HG02981 (cell line): ENCODE measurements at regions not wholly inside any gene's neighbourhood (a gene's known extent, or its start where the extent isn't known, plus 50 kb on each side); places are given as distances from the start of the nearest gene placed in this dataset.
A peak's percentile ranks its signal among the peaks of the same experiment; 100 is the strongest.
"Not testable (repeated sequence)": the region's sequence is repeated elsewhere in the genome, so short reads cannot be mapped to it uniquely, and the experiment has no call there.

Experiments
- ATAC-seq: cut with Tn5 transposase; IDR thresholded peaks from one replicate; pipeline ENCODE4 v1.9.1; 2021; ENCODE audit warnings: mild to moderate bottlenecking, moderate library complexity; ENCODE audit not compliant: unreplicated experiment

DNA sequence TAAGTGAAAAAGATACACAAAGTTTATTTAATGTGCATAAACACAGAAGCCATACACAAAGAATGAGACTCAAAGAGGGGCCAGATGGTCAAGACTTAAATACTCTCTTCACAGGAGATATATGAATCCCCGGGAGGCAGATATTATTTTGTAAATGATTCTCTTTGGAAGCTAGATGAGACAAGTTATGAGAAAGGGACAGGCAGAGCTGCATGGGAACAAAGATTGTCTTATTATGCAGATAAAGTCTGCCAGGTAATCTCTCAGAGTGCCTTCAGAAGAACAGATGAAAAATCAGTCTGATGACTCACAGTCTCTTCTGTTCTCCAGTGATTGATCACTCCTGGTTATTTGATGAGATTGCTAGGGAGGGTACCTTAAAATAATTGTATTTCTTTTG, 89.0 kb downstream of the NAF1 start:
- no peak for ATAC-seq

DNA sequence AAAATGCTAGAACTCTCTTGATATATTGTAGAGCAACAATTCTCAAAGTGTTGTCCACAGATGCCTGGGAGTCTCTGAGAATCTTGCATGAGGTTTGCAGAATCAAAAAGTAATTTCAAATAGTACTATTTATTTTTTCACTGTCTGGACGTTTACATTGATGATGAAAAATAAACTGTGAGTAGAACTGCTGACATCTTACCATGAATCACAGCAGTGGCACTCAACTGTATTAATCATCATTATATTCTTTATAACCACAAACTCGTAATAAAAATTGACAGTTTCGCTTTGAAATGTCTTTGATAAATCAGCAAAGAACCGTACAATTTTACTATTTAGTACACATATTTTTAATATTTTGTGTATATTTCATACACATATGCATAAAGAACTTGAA, 94.5 kb downstream of the NAF1 start:
- ATAC-seq, result no peak

DNA sequence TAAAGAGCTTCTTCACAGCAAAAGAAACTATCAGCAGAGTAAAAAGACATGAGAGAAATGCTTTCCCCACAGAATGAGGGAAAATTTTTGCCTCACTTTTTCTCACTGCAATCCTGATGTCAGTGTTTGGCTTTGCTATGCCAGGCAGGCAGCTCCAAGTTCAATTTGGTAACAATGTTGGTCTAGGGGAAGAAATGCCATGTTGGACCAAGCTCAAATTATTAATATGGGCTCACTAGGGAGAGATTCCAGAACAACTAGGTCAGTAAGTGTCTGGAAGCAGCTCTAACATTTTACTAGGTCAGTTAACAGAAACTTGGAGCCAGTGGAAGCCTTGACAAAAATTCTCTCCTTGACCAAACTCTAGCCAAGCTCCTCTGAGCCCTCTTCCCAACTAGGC, 95.4 kb downstream of the NAF1 start:
- ATAC-seq, result no peak

- no peak for ATAC-seq
Observed at GRCh38 chr4:163070023-163070422, 96.7 kb downstream of the NAF1 start.

GRCh38 chr4:163063891-163064290, 102.8 kb downstream of the NAF1 start:
- ATAC-seq, result no peak

DNA sequence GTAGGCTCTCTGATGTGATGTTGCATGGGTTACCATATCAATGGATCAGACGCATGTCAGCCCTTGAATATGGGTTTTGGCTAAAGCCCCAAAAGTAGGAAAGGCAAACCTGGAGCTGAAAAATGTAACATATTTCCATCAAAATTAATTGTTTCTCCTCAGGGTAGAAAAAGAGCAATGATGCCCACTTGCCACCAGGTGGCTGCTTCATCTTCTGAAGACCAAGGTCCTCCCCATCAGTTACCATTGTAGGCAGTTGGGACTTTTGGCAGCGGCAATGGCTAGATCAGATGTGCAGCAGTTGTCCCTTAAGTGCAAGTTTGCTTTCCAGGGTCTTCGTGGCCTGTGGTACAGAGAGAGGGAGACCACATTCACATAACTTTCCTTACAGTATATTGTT, 118.2 kb downstream of the NAF1 start:
- ATAC-seq, result peak; percentile 81

DNA sequence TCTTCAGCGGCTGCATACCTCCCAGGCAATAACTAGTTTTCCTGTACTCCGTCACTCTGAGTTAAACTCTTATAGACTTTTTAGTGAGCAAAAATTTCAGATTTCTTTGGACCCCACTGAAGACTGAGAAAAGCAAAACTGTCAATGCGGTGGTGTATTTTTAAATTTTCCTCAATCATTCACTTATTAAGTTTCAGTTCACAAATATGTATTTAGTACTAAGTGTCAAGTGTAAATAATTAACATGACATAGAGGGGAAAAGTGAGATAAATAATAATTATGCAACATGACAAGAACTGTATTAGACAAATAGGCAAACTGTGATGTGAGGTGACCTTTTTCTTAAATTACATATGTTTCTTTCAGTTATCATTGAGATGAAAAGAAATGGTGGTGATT, 124.4 kb downstream of the NAF1 start:
- peak; percentile 82 for ATAC-seq

GRCh38 chr4:163017135-163017534, 149.6 kb downstream of the NAF1 start:
- ATAC-seq, result no peak

DNA sequence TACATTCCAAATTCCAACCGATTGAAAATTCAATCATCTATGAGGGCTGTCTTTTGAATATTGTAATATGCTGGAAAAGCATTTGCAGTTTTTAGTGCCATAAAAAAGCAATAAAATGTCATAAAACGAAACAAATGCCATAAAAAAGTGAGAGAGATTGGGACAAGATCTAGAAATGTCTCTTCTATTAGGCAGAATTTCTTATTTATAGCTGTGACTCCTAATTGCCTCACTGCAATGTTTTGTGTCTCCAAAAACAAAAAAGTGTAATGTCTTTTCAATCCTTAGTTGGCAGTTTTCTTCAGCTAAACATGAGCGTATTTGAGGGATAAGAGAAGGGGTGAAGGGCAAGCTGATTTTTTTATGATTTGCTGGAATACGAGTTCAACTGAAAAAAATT, 153.9 kb downstream of the NAF1 start:
- no peak for ATAC-seq

- no peak for ATAC-seq
Observed at GRCh38 chr4:163003979-163004378, 162.7 kb downstream of the NAF1 start.

DNA sequence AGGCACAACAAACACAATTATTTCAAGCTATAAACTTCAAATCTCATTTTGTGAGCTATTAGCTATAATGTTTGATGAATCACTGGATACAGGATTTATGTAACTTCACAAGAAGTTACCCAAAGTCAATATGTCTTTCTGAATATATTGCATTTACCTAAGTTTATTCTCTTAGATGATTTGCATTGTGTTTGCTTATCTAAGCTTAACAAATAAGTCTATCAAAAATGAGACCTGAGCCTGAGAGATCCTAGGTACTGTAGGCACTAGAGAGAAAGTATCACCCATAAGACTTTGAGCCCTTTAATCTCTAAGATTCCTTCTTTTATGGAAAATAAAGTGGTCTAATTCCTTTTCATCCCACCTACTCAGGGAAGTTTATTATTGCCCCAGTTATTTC, 178.2 kb downstream of the NAF1 start:
- no peak for ATAC-seq

- no peak for ATAC-seq
Observed at GRCh38 chr4:162985131-162985530, 181.6 kb downstream of the NAF1 start.

DNA sequence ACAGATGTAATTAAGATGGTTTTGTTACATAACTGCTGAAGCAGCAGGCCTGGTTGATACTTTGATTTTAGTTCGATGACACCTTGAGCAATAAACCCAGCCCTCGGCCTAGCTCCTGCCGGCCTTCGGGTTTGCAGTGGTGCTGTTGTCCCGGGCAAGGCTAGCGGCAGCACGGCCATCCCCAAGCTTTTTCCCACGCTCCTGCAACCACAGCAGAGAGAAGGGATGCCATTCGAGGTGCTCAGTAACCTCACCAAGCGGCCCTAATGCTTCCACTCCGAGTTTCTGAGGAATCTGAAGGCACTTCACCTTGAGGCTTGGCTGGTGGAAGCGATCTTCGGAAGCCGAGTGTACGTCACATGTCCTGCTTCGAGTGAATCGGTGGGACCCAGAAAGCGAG, 182.1 kb downstream of the NAF1 start:
- no peak for ATAC-seq

DNA sequence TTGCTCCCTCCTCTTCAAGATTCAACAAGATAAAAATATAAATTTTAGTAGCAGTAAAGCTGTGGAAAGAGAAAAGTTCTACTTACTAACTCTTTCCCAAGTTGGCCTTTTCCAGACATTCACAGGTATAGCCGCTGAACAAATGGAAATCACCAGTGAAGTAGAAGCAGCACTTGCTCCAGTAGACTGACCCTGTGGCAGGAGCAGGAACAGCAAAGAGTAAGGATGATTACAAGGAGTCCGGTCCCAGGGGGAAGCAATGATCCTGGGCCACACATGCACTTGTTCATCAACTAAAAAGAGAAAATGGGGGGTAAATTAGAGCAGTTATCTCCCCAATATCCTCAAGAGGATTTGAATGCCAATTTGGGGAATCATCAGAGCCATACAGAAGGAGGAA, 184.9 kb downstream of the NAF1 start:
- ATAC-seq, result no peak

GRCh38 chr4:162978398-162978797, 188.3 kb downstream of the NAF1 start:
- no peak for ATAC-seq

GRCh38 chr4:162977788-162978187, 188.9 kb downstream of the NAF1 start:
- no peak for ATAC-seq

- ATAC-seq, result no peak
Observed at GRCh38 chr4:162972661-162973330, 193.9 kb downstream of the NAF1 start.

DNA sequence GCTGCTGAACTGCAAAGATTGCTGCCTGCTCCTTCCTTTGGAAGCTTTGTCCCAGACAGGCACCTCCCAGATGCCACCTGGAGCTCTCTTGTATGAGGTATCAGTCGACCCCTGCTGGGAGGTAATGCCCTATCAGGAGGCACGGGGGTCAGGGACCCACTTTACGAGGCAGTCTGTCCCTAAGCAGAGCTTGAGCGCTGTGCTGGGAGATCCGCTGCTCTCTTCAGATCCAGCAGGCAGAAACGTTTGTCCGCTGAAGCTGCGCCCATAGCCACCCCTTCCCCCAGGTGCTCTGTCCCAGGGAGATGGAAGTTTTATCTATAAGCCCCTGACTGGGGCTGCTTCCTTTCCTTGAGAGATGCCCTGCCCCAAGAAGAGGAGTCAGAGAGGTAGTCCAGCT, 197.5 kb downstream of the NAF1 start:
- no peak for ATAC-seq

GRCh38 chr4:162965978-162966377, 200.7 kb downstream of the NAF1 start:
- not testable (repeated sequence) for ATAC-seq

DNA sequence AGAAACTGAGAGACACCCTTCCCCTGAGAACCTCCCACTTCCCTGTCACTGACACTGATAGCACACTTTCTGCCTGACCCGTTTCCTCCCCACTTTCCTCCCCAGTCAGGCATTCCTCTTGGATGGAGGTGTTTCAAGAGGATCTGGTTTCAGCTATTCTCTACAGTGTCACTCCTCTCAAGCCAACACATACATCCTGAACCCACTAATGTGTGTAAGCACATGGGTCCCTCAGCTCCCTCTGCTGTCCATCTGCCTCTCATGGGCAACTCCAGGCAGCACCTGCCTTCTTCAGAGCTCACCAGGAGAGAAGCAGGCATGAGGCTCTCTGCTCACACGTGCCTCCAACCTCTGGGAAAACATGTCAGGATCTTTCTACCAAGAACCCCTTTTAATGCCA, 207.6 kb downstream of the NAF1 start:
- ATAC-seq, result peak; percentile 67

DNA sequence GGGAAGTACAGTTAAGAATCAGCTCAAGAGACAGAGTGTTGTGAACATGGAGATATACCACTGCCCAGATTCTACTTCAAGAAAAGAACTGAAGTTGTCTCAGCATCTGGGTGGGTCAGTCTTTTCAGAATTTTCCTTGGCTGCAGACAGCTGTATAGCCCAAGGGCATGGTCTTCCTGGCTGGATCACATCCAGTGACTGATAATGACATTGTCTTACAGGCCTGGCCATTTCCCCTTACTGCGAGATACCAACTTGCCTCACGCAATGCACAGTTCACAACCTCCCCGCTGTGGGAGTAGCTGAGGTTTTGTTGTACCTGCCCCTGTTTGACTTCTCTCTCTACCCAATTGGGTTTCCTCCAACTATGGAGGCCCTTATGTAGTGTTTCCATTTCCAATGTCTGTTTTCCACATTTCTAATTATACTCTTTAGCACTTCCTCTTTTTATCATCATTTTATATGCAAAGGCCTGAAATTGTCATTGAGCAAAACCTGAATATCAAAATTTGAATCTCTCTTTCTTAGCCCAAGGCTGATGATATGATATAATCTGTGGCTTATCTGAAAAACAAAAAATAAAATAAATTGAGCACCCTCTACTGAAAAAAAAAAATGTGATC, 209.1 kb downstream of the NAF1 start:
- ATAC-seq, result no peak

- no peak for ATAC-seq
Observed at GRCh38 chr4:162954976-162955375, 211.7 kb downstream of the NAF1 start.

DNA sequence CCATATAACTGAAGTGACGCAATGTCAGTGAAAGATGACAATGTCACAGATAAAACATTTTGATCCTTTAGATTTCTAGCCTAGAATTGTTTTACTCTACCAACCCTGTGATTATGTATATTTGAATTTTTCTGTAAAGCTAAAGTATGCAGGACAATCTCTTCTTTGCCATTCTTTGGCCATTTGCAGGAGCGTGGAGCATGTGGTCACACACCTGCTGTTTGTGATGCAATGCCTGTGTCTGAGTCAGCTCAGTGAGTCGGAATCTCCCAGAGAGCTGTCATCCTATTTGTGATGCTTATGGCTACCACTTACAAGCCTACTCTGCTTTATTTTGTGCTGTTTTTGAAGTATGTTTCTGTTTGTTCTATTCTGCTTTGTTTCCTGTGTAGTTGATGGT, 214.5 kb downstream of the NAF1 start:
- ATAC-seq, result no peak
